HL-60 (cell line): ENCODE measurements at regions not wholly inside any gene's neighbourhood (a gene's known extent, or its start where the extent isn't known, plus 50 kb on each side); places are given as distances from the start of the nearest gene placed in this dataset.
A peak's percentile ranks its signal among the peaks of the same experiment; 100 is the strongest.

ENCODE experiments used
- DNase-seq, 2 experiments: peaks; one replicate each; pipeline ENCODE4 v3.0.0-alpha.2; 2010 to 2020; ENCODE audit warnings: low read depth in 1 of 2, low spot score in 1 of 2
- H3K27ac ChIP-seq: fragments of 250-450 bp; sonication (Bioruptor Pico); replicated peaks from 2 replicates; pipeline ENCODE4 v1.5.1; 2020; ENCODE audit warnings: mild to moderate bottlenecking, moderate library complexity
- H3K27me3 ChIP-seq: fragments of 250-450 bp; sonication (Bioruptor Pico); 2 replicates; pipeline ENCODE4 v1.5.1; 2021; ENCODE audit warnings: mild to moderate bottlenecking, moderate library complexity; ENCODE audit not compliant: insufficient read depth, poor library complexity, severe bottlenecking
- H3K4me3 ChIP-seq: replicated peaks from 2 replicates; pipeline ENCODE4 v1.5.1; 2011; ENCODE audit warnings: mild to moderate bottlenecking, control low read depth, low read length; ENCODE audit not compliant: insufficient read depth
- GABPA ChIP-seq: IDR thresholded peaks from 2 replicates; pipeline ENCODE4 v1.6.1; 2012; ENCODE audit warnings: low read depth
- POLR2AphosphoS5 ChIP-seq: IDR thresholded peaks from 2 replicates; pipeline ENCODE4 v1.6.1; 2012; ENCODE audit warnings: low read depth
- SPI1 ChIP-seq: IDR thresholded peaks from 2 replicates; pipeline ENCODE4 v1.6.1; 2012; ENCODE audit warnings: low read depth, mild to moderate bottlenecking, borderline replicate concordance
- TF ChIP-seq, protein P1 (sequence below): IDR thresholded peaks from one replicate; pipeline ENCODE4 v1.5.1; 2011; ENCODE audit warnings: low read length, control low read depth, inconsistent platforms; ENCODE audit not compliant: insufficient read depth
- TF ChIP-seq, protein P2 (sequence below): IDR thresholded peaks from 2 replicates; pipeline ENCODE4 v1.6.1; 2012; ENCODE audit warnings: low read depth; ENCODE audit not compliant: insufficient replicate concordance

DNA sequence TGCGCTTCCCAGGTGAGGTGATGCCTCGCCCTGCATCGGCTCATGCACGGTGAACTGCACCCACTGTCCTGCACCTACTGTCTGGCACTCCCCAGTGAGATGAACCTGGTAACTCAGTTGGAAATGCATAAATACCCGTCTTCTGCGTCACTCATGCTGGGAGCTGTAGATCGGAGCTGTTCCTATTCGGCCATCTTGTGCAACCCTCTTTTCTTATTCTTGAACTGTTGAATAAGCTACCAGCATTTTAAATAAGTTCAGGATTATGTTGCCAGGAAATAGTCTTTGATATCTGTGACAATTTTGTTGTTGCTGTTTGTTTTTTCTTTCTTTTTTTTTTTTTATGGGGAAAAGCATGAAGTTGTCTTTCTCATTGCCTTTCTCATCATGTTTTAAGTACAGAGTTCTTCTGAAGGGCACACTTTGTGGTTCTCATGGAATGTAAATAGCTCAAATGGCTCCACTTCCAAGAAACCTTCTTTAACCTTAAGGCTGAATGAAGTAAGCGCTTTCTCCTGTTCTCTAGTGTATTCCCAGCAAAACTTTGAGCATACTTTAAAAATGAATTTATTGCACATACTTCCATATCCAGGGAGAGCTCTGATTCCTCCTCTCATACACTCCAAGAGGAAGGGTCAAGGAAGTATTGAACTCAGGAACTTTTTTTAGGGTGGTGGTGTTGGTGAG, 468.0 kb upstream of the TBL1XR1 start:
- no peak overlapping the region for H3K4me3 ChIP-seq
- DNase-seq = no peak
- H3K27me3 ChIP-seq = no peaks in the 10 kb centered on the region
- TF ChIP-seq, protein P1, sequence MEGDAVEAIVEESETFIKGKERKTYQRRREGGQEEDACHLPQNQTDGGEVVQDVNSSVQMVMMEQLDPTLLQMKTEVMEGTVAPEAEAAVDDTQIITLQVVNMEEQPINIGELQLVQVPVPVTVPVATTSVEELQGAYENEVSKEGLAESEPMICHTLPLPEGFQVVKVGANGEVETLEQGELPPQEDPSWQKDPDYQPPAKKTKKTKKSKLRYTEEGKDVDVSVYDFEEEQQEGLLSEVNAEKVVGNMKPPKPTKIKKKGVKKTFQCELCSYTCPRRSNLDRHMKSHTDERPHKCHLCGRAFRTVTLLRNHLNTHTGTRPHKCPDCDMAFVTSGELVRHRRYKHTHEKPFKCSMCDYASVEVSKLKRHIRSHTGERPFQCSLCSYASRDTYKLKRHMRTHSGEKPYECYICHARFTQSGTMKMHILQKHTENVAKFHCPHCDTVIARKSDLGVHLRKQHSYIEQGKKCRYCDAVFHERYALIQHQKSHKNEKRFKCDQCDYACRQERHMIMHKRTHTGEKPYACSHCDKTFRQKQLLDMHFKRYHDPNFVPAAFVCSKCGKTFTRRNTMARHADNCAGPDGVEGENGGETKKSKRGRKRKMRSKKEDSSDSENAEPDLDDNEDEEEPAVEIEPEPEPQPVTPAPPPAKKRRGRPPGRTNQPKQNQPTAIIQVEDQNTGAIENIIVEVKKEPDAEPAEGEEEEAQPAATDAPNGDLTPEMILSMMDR = no peak
- no peak overlapping the region for H3K27ac ChIP-seq

DNA sequence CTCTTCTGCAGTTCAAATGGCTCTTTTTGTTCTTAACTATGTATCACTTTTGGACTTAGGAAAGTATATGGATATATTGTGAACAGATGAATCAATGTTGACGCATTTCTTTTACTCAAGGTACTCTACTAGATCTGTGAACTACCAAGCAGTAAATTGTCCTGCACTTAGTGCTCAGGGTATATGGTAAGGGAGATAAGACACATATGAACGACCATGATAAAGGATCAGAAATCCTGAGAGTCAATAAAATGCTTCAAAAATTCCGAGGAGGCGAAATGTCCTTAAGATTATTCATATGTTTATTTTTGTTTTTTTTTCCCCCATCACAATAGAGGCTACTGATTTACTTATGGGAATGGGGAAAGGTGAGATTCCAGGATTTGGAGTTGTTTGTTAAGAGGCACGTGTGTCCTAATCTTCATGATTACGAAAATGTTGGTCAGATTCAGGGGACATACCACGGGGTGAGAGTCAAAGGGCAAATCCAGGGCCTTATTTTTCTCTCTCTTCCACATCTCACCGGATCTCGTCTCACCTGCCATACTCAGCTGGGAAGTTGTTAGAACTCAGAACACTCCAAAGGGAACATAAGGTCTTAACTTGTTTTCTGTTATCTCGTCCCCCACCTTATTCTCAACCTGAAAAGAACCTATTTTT, 475.1 kb upstream of the TBL1XR1 start:
- no peak overlapping the region for H3K4me3 ChIP-seq
- DNase-seq = no peak
- no peak overlapping the region for H3K27ac ChIP-seq
- no peaks in the 10 kb centered on the region for H3K27me3 ChIP-seq
- no peak for TF ChIP-seq POLR2AphosphoS5
- TF ChIP-seq, protein P1 = no peak
- no peak for TF ChIP-seq GABPA
- TF ChIP-seq, protein P2, sequence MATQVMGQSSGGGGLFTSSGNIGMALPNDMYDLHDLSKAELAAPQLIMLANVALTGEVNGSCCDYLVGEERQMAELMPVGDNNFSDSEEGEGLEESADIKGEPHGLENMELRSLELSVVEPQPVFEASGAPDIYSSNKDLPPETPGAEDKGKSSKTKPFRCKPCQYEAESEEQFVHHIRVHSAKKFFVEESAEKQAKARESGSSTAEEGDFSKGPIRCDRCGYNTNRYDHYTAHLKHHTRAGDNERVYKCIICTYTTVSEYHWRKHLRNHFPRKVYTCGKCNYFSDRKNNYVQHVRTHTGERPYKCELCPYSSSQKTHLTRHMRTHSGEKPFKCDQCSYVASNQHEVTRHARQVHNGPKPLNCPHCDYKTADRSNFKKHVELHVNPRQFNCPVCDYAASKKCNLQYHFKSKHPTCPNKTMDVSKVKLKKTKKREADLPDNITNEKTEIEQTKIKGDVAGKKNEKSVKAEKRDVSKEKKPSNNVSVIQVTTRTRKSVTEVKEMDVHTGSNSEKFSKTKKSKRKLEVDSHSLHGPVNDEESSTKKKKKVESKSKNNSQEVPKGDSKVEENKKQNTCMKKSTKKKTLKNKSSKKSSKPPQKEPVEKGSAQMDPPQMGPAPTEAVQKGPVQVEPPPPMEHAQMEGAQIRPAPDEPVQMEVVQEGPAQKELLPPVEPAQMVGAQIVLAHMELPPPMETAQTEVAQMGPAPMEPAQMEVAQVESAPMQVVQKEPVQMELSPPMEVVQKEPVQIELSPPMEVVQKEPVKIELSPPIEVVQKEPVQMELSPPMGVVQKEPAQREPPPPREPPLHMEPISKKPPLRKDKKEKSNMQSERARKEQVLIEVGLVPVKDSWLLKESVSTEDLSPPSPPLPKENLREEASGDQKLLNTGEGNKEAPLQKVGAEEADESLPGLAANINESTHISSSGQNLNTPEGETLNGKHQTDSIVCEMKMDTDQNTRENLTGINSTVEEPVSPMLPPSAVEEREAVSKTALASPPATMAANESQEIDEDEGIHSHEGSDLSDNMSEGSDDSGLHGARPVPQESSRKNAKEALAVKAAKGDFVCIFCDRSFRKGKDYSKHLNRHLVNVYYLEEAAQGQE = no peak
- no peak for TF ChIP-seq SPI1

DNA sequence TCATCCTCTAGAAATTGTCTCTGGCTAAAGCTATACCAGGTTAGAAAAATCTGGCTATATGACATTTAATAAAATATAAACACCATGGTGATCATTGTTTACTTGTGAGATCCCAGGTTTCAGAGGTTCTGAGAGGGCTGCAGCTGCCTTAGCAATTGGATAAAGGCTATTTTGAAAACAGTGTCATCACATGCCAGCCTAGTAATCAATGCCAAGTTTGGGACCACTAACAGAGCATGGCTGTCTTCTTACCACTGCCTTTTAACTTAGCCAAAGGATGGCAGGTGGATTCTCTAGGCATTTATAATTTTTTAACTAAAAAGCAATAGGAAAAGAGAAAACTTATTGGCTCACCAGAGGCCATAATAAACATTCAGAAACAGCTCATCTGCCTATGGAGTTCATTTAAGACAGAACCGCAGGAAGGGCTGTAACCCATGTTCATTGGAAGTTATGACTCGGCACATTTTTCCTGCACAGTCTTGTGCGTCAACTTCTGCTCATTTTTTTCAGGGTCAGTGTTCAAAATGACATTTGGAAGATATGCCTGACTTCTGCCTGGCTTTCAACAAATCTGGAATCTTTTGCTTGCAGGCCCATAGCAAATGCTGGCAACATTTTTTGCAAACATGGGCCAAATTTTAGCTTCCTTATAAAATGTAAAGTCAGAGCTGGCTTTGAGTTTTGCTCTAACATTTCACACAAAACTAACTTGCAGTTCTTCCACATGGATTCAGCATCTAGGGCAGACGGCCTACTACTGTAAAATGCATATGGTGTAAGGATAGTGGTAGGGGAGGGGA, 476.0 kb upstream of the TBL1XR1 start:
- Histone ChIP-seq H3K27me3 (no peaks in the 10 kb centered on the region), H3K4me3 (no peak overlapping the region), H3K27ac (no peak overlapping the region; the same call in 1 of the 2 replicates)
- TF ChIP-seq SPI1 (no peak), GABPA (no peak), POLR2AphosphoS5 (no peak)
- TF ChIP-seq, protein P1 = no peak
- TF ChIP-seq, protein P2 = no peak
- DNase-seq = peak in 1 of 2 experiments; percentile 26
